Ovary (tissue), 7 donors: ENCODE measurements at regions not wholly inside any gene's neighbourhood (a gene's known extent, or its start where the extent isn't known, plus 50 kb on each side); places are given as distances from the start of the nearest gene placed in this dataset.

ENCODE experiments used
- DNase-seq, 5 donors: peaks; one replicate each; pipeline ENCODE4 v3.0.0-alpha.2; 2019 to 2020
- H3K27ac ChIP-seq, 2 donors: fragments of 200-600 bp; one replicate each; pipeline versions ENCODE4 v1.5.1 to v1.8.0; 2019 to 2022
- H3K27me3 ChIP-seq: fragments of 200-600 bp; one replicate; pipeline ENCODE4 v1.8.0; 2022
- H3K36me3 ChIP-seq: fragments of 200-600 bp; sonication (generic); one replicate; pipeline ENCODE4 v1.5.1; 2019
- H3K4me1 ChIP-seq: one replicate; pipeline ENCODE4 v1.8.1; 2013; ENCODE audit warnings: mild to moderate bottlenecking, moderate library complexity; ENCODE audit not compliant: insufficient read depth
- H3K4me3 ChIP-seq: fragments of 200-600 bp; sonication (generic); one replicate; pipeline ENCODE4 v1.5.1; 2017
- H3K9me3 ChIP-seq, 2 donors: fragments of 200-600 bp in 1 of 2; sonication (generic) in 1 of 2; one replicate each; pipeline versions ENCODE4 v1.5.1 to v1.8.1; 2013 to 2019; ENCODE audit warnings: mild to moderate bottlenecking in 1 of 2, moderate library complexity in 1 of 2
- CTCF ChIP-seq, 3 donors: fragments of 450-650 bp in 2 of 3; fragments of 200-600 bp in 1 of 3; IDR thresholded peaks; one replicate each; pipeline versions ENCODE4 v1.5.1 to v1.8.0; 2016 to 2022; ENCODE audit warnings: antibody characterized with exemption in 3 of 3, mild to moderate bottlenecking in 1 of 3
- EP300 ChIP-seq: sonication (generic); formaldehyde crosslinking; IDR thresholded peaks from one replicate; pipeline ENCODE4 v1.6.1; 2017; ENCODE audit warnings: antibody characterized with exemption
- POLR2A ChIP-seq: fragments of 450-650 bp; IDR thresholded peaks from one replicate; pipeline ENCODE4 v1.6.1; 2017; ENCODE audit warnings: antibody characterized with exemption, mild to moderate bottlenecking, moderate library complexity
- WGBS, 3 donors: extraction: QIAGEN DNeasy Blood & Tissue Kit in 1 of 3; methylation state at CpG; one replicate each; pipeline versions ENCODE4 v1.1.5 to v1.1.7; 2013 to 2017; 5-methylcytosine and 5-hydroxymethylcytosine counted together
- intact Hi-C, 4 donors: fragments of 100-400 bp; cut with DNase I; formaldehyde crosslinking; loops; one replicate each; pipeline versions ENCODE4 v1.11.0 to v1.15.1; 2022 to 2023
- donor health status: DM: no; HTN: no; CAD: no; lungs with moderate emphysema.
- donor health status: DM: no; HTN: no; CAD: no.
- donor health status: Bipolar disorder and iron deficiency.
- donor health status: DM: no; HTN: no; CAD: no.
- donor health status: DM: yes; HTN: yes; CAD: no.

DNA sequence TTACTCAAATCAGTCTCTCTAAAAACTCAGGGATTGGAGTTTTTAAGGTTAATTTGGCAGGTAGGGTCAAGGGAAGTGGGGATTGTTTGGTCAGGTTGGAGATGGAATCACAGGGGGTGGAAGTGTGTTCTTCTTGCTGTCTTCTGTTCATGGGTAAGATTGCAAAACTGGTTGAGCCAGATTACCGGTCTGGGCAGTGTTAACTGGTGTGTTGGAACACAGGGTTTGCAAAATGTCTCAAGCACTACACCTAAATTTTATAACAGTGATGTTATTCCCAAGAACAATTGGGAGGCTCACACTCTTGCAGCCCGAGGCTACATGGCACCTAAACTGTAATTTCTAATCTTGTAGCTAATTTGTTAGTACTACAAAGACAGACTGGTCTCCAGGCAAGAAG lies 425.4 kb downstream of the PLOD2 start:
- TF ChIP-seq CTCF (IDR thresholded peaks at IDR 0.05) (no peak), POLR2A (no peak), EP300 (no peak)
- intact Hi-C loops = no loop called here
- WGBS, 3 donors = 25 to 58% (median 47%) methylated on average over 2 of the region's 2 CpGs
- Histone ChIP-seq H3K27me3 (no peaks in the 10 kb centered on the region), H3K4me1 (no peaks in the 10 kb centered on the region), H3K9me3 (no peaks in the 10 kb centered on the region), H3K27ac (no peak overlapping the region), H3K36me3 (no peaks in the 10 kb centered on the region), H3K4me3 (no peak overlapping the region)
- no peak for DNase-seq

GRCh38 chr3:145737952-145738351 lies 423.0 kb downstream of the PLOD2 start:
- H3K9me3 ChIP-seq = no peaks in the 10 kb centered on the region
- TF ChIP-seq EP300 = no peak
- no peak for TF ChIP-seq CTCF (IDR thresholded peaks at IDR 0.05)
- no peak for TF ChIP-seq POLR2A
- intact Hi-C loops = no loop called here
- no peaks in the 10 kb centered on the region for H3K4me1 ChIP-seq
- 100% methylated on average over 1 of the region's 1 CpG for WGBS, 3 donors
- no peaks in the 10 kb centered on the region for H3K36me3 ChIP-seq
- no peak for DNase-seq
- H3K27me3 ChIP-seq = no peaks in the 10 kb centered on the region
- no peak overlapping the region for H3K27ac ChIP-seq
- H3K4me3 ChIP-seq = no peak overlapping the region

DNA sequence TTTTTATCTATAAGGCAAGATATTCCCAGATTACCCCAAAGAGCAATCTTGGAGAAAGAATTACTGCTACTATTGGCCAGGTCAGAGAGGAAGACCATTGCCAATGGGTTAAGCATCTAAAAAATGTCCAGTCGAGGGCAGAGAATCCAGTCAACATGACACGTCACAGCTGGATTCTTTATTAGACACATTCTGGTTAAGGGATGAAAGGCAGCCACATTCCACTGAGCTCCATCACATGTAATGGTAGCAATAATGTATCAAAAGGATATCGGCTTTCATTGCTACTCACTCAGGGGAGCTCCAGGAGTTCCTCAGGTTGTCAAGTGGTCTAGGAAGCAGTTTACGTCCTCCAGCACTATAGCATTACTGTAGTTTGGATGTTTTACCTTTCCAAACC lies 421.1 kb downstream of the PLOD2 start:
- H3K36me3 ChIP-seq = no peaks in the 10 kb centered on the region
- TF ChIP-seq CTCF (IDR thresholded peaks at IDR 0.05) = no peak
- no peak for TF ChIP-seq EP300
- no peak for TF ChIP-seq POLR2A

GRCh38 chr3:145750657-145751056 lies 410.3 kb downstream of the PLOD2 start:
- no peak for TF ChIP-seq POLR2A
- no peaks in the 10 kb centered on the region for H3K36me3 ChIP-seq
- H3K4me3 ChIP-seq = no peak overlapping the region
- H3K27ac ChIP-seq = no peak overlapping the region
- H3K4me1 ChIP-seq = no peaks in the 10 kb centered on the region
- DNase-seq = no peak
- H3K27me3 ChIP-seq = no peaks in the 10 kb centered on the region
- WGBS, 3 donors = 95 to 96% (median 95%) methylated on average over 2 of the region's 2 CpGs
- no peaks in the 10 kb centered on the region for H3K9me3 ChIP-seq
- intact Hi-C loops = no loop called here

More for the DNA sequence above, 421.1 kb downstream of the PLOD2 start:
- no peak overlapping the region for H3K4me3 ChIP-seq
- WGBS, 3 donors = 64 to 80% (median 78%) methylated on average over 4 of the region's 4 CpGs
- no peaks in the 10 kb centered on the region for H3K4me1 ChIP-seq
- intact Hi-C loops = no loop called here
- no peak overlapping the region for H3K27ac ChIP-seq
- no peaks in the 10 kb centered on the region for H3K27me3 ChIP-seq
- DNase-seq = no peak
- H3K9me3 ChIP-seq = no peaks in the 10 kb centered on the region

- no peaks in the 10 kb centered on the region for H3K9me3 ChIP-seq
- H3K4me3 ChIP-seq = no peak overlapping the region
- no peaks in the 10 kb centered on the region for H3K36me3 ChIP-seq
- 76 to 85% (median 83%) methylated on average over 1 of the region's 1 CpG for WGBS, 3 donors
- intact Hi-C loops = no loop called here
- no peaks in the 10 kb centered on the region for H3K27me3 ChIP-seq
- TF ChIP-seq CTCF (IDR thresholded peaks at IDR 0.05) (no peak), EP300 (no peak), POLR2A (no peak)
- no peak for DNase-seq
- H3K27ac ChIP-seq = no peak overlapping the region
- H3K4me1 ChIP-seq = no peaks in the 10 kb centered on the region
These were observed 408.4 kb downstream of the PLOD2 start for GRCh38 chr3:145752576-145752975.
